ENCODE measurements at regions not wholly inside any gene's neighbourhood (a gene's known extent, or its start where the extent isn't known, plus 50 kb on each side); places are given as distances from the start of the nearest gene placed in this dataset.

- no peak for FAIRE-seq
Measured at GRCh38 chr13:40123962-40124632, 468.6 kb downstream of the COG6 start.

DNA sequence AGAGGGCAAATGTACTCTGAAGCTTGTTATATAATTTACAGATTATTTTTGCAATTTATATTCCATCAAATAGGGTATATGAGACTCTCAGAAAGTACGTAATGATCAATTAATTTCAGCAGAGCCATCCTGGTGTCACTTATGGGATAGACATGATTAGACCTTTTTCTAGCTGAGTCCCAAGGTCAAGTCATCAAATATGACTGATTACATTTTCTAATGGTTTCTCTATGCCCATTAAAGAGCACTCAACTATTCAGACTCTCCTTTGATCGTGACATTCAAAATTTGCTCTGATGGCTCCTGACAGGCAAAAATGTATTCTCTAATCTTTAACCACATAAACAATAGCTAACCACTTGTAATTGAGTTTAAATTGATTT, 469.2 kb downstream of the COG6 start:
- no peak for FAIRE-seq

- no peak for FAIRE-seq
Measured at GRCh38 chr13:40125336-40125735, 469.9 kb downstream of the COG6 start.

GRCh38 chr13:40126306-40127085, 471.0 kb downstream of the COG6 start:
- no peak for FAIRE-seq

DNA sequence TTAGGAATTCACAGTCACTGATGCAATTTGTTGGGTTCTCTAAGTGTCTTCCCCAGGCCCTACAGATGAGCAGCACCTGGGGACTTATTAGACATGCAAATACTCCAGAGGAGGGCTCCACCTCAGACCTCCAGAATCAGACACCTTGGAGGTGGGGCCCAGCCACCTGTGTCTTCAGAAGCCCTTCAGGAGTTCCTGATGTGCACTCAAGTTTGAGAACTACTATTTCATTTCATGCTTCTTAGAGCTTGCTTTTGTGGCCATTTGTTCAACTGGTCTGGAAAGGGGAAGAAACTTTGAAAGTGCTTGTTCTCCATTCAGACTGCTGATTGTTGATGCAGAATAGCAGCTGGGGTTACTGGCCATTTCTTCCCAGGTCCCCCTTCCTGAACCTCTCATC, 472.0 kb downstream of the COG6 start:
- no peak for FAIRE-seq

DNA sequence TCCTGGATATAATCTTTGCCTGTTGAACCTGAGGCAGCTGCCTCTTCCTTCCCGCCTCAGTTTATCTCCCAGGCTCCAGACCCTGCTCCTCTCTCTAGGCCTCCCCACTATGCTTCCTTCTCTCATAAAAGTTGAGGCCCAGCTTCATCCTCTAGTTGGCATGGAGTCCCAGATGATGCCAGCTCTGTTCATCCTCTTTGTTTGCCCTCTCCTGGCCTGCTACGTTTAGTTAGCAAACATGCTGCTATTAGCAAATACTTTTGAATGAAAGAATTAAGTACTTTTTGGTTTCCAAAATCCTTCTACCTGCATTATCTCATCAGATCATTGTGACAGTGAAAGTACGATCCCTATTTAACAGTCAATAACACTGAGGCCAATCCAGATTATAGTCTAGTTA, 472.5 kb downstream of the COG6 start:
- FAIRE-seq: no peak

DNA sequence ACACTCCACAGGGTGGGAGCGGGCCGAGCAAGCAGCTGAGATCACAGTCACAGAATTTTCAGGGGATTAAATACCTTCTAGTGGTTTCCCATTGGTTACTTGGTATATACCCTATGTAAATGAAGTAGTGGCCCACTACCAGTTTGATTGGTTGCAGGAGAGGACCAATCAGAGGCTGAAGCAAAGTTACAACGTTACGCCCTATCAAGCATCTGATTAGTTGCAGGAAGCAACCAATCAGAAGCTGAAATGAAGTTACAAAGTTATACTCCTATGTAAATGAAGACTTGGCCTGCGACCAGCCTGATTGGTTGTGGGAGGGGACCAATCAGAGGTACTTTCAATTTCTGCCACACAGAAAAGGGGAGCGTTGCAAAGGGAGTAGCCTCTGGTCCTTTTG, 474.0 kb downstream of the COG6 start:
- no peak for FAIRE-seq

DNA sequence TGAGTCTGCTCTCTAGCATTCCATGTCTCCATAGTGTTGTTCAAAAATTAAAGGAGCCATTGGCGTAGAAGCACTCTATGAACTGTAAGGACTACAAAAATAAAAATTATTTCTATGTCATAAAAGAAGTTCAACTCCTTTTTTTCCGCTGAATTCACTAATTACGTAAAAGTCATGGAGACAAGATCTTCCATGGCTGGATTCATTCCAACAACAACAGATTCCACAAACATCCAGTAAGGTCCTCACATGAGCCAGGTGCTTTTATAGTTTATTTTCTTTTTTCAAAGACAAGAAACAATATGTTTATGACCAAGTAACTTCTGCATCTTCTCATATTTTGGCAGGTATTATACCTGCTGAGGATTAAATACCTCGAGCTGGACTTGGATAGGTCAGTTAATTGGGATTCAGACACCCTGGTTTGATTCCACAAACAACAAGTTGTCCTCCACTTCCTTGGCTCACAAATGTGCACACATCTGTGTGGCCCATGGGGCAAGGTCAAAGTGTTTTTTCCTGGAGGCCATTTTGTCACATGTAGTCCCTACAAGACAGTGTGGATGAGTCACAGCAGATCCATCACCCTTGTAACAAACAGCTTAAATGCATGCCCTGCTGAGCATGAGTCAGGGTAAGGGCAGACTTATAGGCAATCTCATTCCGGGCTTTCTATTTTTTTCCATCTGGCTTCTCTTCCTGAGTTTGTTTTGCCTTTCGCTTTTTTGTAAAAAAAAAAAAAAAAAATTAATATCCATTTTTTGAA, 475.6 kb downstream of the COG6 start:
- FAIRE-seq: no peak

DNA sequence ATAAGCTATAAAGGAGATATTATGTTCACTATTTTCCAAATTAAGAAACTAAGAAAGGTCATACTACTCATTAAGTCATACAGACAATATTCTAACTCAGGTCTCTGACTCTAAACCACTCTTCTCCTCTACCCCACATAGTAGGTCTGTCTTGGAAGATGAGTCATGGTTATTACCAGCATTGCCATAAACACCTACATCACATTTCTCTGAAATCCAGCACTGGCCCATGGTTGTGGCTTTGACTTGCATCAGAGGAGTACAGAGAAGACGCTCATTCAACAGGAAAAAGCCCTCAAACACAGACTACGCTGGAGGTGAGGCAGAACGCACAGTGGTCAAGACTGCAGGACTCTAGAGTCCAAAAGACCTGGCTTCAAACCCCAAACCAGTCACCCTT, 476.8 kb downstream of the COG6 start:
- FAIRE-seq: no peak

DNA sequence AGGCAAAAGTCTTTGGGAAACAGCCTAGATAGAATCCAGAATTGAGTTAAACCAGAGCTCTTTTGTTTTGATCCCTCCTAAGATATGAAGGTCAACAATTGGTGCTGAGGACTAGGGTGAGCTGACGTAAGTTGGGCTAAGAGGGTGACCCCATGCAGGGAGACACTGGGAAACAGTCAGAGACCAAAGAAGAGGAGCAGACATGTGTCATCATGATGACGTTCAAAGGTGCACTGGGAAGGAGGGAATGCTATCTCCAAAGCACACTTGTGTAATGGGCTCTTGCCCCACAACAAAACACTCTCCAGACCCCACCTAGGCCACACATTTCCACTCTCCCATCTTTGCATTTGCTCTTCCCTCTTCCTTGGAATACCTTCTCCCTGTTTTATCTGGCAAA, 481.4 kb downstream of the COG6 start:
- FAIRE-seq: no peak

- FAIRE-seq: no peak
Measured at GRCh38 chr13:40137400-40137799, 481.9 kb downstream of the COG6 start.

- no peak for FAIRE-seq
Measured at GRCh38 chr13:40139896-40140520, 484.5 kb downstream of the COG6 start.

- FAIRE-seq: no peak
Measured at GRCh38 chr13:40141859-40142555, 486.5 kb downstream of the COG6 start.

- FAIRE-seq: no peak
Measured at GRCh38 chr13:40143106-40143505, 487.6 kb downstream of the COG6 start.

- no peak for FAIRE-seq
Measured at GRCh38 chr13:40143559-40143958, 488.1 kb downstream of the COG6 start.

DNA sequence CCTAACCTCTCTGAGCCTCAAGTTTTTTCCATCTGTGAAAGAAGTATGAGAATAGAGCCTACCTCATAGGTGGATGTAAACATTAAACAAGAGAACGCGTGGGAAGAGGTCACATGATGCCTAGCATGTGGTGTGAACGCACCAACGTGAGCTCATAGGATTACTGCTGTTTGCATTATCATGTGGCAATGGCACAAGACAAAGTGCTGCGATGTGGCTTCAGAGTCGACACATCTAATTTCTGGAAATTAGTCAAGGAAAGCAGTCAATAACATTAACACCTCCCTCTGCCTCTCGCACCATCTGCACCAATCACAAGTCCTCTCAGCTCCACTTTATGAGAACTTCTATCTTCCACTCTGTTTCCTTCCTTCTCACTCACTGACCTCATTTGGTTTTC, 489.7 kb downstream of the COG6 start:
- no peak for FAIRE-seq

GRCh38 chr13:40146063-40146462, 490.6 kb downstream of the COG6 start:
- no peak for FAIRE-seq

- no peak for FAIRE-seq
Measured at GRCh38 chr13:40146611-40147117, 491.2 kb downstream of the COG6 start.

DNA sequence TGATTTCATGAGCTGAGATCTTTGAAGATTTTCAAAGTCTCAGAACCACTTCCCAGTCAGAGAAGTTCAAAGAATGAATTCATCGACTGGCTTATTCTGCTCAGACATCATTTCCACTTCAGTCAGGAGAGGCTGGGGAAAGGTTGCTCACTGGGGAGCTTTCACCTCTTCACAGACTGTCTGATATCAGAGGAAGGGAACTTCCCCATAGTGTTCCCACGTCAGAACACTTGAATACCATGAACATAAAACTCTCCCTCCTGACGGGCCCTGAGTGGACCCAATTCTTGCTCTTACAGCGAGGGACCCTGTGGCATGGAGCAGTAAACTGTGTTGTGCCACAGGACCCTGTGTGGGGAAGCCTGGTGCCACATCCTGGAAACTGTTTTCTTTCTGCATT, 492.6 kb downstream of the COG6 start:
- FAIRE-seq: no peak

DNA sequence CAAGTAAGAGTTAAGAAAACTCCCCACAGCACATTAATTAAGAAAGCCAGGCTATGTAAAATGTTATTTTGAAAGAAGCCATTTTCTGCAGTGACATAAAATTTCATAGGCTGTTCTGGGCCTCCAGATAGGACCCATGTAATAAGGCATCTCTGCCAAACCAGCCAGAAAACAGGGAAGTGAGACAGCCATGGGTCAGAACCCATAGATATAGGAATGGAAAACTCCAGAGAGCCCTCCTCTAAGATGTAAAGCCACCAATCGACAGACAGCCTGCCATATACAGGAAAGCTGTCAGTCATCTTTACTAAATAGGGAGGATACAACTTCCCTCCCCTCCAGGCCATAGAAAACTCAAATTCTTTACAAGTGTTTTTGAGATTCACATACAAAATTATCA, 493.3 kb downstream of the COG6 start:
- FAIRE-seq: no peak

GRCh38 chr13:40149611-40150274, 494.3 kb downstream of the COG6 start:
- FAIRE-seq: no peak

- FAIRE-seq: no peak
Measured at GRCh38 chr13:40151673-40152072, 496.2 kb downstream of the COG6 start.
